ENCODE measurements at regions not wholly inside any gene's neighbourhood (a gene's known extent, or its start where the extent isn't known, plus 50 kb on each side); places are given as distances from the start of the nearest gene placed in this dataset.

DNA sequence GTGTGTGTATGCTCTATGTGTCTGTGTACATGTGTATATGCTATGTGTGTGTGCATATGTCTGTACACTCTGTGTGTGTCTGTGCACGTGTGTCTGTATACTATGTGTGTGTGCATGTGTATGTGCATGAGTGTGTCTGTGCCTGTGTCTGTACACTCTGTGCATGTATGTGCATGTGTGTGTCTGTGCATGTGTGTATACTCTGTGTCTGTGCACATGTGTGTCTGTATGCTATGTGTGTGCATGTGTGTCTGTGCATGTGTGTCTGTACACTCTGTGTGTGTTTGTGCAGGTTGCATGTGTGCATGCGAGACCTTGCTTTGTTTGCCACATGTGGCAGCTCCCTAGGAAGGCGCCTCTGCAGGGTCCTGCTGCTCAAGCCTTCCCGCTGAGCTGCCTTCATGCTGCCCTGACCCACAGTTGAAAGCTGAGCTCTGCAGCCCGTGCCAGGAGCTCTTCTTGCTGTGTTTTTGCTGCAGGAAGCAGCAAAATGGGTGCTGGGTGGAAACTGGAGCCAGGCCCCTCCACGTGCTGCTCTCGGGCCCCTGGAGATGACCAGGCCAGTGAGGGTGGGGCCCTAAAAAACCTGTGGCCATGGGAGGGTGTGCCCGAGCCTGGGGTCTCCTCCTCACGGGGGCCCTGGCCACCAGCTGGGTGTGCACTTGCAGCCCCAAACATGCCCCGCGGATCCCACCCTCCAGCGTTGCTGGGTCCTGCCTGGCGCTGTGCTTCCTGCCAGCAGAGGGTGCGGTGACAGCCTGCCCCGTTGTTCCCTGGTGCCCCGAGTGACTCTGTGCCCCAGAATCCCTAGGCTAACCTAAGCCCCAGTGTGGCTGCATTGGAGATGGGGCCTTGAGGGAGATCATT is 109.1 kb downstream of the DACT2 start:
- no peak for DNase-seq

DNA sequence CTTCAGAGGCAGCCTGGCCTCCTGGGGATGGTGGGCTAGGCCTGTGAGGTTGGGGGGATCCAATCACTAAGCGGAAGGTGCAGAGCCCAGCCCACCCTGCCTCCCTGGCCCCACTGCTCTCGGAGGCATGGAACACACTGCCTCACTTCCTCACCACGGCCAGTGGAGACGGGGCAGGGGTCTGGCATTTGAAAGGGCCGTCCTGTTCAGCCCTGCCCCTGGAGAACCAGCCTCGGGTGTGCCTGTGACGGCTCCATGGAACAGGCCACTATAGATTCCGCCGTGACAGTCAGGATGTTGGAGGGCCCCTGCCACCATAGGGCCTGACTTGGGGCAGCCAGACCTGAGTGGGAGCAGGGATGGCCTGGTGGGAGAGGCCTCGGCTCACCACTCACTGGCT is 110.2 kb downstream of the DACT2 start:
- DNase-seq: no peak

DNA sequence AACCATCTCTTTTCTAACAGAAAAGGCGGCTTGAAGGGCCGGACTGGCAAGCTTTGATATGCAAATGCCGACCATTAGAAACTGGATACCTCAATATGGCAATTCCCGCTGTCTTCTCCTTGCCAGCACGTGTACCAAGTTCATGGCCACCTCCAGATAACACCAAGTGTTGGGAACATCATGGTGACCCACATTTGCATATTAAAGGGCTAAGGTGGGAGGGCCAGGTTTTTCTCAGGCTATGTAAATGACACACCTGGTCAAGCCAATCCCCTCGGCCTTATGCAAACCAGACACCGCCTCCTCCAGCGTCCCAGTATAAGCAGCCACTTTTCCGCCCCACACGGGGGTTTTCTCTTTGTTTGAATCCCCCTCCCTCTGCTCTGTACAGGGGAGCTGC is 110.7 kb downstream of the DACT2 start:
- DNase-seq: no peak

DNA sequence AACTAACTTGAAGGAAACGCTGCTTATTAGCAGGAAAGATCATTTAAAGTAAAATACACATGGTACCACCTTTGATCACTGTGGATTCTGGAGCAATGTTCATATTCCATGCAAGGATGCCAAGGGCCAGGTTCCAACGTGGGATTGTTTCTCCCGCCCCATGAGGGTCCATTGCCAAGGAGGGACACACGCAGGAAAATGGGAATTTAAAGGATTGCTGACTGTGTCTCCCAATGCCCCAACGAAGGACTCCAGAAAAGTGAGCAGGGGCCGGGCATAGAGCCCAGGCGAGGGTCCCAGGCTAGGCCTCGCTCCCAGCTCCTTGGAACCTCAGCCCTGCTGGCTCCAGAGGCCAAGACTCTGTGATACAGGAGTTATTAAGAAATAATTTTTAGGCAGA is 111.2 kb downstream of the DACT2 start:
- no peak for DNase-seq

DNA sequence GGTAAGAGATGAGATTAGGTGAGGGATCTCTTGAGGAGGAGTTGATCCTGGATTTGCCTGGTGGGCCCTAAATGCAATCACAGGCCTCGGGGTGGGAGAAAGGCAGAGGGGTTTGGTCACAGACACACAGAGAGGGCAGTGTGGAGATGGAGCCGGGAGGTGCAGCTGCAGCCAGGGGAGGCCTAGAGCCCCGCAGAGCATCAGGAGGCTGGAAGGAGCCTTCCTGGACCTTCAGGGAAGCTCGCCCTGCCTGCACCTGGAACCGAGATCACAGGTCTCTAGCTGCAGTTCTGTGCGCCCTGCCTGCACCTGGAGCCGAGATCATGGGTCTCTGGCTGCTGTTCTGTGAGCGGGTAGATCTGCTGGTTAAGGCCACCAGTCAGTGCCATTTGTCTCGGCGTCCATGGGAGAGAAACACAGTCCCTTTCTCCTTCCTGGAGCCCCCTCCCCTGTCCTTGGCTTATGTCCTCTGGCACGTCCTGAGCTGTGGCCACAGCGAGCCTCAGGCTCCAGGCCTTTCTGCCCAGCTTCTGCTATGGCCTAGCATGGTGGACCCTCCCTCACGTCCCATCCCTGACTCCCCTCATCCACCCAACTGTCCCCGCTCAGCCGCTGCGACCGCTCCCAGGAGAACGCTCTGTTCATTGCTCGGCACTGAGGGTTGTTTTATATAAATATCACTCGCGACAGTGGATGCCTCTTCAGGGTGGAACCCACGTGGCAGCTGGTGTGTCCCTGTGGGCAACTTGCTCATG is 112.0 kb downstream of the DACT2 start:
- no peak for DNase-seq

DNA sequence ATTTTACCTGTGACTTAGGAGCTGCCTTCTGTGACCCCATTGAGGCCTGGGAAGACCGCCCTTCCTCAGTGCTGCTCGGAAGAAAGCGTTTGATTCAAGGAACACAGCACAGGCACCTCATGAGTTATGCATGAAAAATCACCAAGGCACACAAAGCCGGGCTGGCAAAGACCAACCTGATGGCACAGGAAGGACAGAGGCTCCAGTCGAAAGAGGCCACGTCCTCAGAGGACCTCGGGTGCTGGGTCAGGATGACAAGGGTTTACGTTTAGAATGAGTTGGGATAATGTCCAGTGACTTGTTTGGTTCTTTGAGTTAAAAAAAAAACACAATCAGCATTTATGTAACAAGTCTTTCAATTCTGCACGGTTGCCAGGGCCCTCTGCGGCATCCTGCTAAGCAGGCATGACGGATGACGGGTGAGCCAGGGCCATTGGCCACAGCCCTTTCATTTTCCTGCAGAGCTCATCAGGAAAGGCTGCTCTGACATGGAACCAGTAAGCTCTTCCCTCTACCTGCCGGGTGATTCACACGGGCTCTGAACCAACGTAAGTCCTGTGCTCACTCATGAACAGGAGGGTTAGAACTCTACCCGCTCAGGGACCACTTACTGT is 112.8 kb downstream of the DACT2 start:
- DNase-seq: no peak

DNA sequence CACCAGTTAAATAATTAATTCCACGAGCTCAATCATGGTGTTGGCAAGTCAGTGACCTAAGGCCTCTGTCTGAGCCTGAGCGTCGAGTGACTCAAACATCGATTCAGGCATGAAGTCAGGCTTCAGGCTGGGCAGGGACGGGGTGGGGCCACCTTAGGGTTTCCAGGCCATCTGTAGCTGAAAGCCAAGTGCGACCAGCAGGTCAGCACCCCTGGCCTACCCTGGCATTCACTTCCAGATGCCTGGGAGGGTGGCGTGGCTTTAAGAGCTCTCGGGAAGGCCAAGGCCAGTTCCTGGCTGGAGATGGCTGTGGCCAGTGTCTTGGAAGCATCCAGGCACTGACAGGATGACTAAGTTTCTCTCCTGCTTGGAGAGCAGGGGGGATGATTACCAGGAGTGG is 113.4 kb downstream of the DACT2 start:
- no peak for DNase-seq

DNA sequence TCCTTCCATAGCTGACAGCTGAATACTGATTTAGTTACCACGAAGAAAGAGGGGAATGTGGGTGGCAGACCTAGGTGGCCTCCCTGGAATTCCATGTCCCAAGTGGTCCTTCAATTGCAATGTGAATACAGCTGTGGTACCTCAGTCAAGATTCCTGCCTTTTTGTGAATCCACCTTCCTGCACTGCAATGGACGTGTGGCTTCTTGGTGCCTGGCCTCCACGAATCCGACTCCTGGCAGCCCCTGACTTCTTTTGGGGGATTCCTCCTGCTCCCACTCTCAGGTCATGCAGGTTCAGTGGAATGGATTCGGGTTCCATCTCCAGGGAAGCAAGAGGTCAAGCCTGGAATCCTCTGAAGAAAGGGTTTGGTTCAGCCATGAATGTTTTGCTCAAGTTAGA is 117.8 kb downstream of the DACT2 start:
- DNase-seq: no peak

DNA sequence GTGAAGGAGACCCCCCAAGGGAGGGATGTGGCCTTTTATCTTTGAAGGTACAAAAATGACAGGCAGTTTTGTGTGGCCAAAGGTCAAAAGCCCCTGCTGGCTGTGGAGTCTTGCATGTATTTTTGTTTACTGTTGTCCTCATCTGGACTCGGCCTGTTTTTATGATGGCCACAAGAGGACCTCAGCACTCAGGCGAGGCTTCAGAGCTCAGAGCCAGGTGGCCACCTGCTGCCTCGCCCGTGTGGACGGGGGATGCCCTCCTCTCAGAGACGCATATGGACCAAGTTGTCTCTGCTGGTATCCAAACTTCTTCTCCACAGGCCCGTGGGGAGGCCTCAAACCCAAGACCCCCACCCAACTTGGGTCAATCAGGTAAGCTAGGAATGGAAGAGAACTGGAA is 118.2 kb downstream of the DACT2 start:
- DNase-seq: no peak

DNA sequence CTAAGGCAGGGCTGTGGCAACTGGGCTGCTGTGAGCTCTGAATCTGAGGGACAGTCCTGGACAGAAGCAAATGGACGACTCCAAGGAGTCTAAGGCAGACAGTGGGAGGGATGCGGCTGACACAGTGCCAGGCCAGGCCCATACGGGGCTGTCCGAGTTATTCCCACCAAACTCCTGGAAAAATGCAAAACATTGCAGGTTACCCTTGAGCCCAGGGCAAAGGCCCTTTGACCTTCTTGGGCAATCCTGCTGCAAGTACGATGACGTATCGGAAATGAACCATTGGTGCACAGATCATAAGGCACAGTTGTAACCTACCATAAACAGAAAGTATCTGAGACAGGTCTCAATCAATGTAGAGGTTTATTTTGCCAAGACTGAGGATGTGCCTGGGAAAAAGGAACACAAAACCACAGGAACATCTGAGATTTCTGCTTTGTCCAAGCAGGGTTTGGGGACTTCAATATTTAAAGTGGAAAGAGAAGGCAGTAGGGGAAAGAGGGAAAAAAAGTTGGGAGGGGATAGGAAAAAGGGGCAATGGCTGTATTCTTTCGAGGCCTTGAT is 118.9 kb downstream of the DACT2 start:
- DNase-seq: no peak

DNA sequence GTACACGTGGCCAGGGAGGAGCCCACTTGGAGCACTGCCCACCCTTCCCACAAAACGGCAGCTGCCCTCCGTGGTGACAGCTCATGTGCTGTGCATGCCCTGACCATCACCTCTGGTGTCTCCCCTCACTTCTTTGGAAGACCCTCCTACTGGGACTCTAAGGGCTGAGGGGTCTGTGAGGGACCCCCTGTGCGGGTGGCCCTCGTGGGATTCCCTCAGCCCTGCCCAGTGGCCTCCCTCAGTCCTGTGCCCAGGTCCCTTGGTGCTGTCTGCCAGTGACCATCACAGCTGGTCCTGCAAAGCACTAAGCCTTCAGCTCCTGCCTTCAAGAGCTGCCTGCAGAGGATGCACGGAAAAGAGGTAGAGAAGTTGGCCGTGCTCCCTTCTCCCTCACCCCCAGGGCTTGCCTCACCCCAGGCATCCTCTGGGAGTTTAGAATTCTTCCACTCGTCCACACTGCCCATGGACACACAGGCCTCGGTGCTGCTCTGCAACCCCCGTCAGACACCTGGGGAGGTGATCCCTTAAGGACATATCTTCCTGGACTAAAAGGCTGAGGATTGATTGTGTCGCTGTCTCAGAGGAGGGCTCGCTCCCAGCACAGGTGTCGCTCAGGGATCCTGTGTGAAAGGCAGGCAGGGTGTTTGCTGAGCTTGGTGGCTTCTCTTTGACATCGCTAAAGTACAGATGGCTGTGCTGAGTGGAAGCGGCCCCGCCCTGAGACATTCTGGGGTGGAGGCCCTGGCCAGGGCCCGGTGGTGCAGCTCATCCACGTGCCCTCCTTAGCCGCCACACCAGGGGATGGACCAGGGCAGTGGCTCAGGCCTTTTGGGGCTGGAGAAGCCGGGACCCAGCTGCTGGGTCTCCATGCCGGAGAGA is 119.5 kb upstream of the FRMD1 start:
- DNase-seq: no peak

DNA sequence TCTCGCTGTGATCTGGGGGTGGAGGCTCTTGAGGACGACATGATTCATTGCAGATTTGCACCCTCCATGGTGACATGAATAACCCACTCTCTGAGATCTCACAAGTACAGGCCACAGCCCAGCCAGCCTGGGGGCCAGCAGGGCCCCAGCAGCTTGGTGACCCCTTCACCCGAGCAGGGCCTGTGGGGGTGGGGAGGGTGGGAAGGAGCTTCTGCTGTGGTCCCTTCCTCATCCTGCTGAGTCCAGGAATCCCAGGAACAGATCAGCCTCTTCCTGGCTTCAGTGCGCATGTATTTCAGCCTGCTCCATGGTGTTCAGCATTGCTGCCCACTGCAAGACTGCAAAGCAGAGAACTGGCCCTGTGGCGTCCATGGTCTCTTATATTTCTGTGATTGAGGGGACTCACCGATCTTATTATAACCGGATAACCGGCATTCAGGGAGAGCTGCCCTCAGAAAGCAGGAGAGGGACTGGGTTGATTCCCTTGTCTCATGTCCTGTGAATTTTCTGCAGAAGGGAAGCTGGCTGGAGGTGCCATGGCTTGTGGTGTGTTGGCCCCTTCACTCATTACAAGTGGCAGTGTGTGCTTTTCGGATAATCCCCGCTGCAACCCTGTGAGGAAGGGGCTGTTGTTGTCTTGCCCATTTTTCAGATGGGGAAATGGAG is 118.8 kb upstream of the FRMD1 start:
- DNase-seq: no peak

DNA sequence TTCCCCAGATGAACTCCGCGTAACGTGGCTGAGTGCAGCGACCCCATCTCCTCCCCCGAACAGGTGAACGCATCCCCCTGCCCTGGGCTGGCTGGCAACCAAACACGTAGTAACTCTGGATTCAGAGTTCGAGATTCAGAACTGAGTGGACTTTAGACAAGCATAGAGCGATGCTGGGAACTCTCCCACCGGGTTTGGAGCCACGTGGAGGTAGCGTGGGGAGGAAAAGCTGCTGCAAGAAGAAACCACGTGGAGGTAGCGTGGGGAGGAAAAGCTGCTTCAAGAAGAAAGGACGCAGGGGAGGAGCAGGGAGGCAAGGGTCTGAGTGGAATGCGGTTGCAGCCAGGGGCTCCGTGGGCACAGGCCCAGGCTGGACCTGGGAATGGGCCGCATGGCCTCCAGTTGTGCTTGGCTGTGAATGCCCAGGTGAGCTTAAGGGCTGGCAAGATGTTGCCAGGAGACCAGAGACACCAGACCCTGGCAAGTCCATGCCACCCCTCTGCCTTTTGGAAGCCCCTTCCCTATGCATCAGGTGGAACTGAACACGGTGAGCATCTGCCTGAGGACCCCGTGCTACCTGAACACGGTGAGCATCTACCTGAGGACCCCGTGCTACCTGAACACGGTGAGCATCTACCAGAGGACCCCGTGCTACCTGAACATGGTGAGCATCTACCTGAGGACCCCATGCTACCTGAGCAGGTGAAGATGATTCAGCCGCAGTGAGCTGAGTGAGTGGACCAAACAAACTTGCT is 118.0 kb upstream of the FRMD1 start:
- DNase-seq: no peak

DNA sequence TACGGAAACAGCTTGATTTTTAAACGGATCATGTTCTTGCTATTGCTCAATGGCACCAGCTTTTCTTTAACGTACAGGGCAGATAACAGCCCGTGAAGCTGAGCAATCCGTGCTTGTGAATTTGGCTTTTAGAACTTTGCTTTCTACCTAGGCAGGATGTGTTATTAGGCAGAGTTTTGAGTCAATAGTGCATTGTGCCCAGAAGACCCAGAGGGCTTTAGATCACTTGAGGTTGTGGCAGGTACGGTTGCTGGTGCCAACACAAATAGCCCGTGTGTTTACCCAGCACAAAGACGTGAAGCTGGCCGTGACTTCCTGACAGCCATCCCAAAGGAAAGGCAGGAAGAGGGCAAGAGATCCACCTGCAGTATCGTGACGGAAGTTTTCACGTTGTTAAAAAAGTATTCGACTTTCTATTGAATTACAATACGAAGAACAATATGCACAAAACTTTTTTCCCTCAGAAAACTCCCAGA is 117.4 kb upstream of the FRMD1 start:
- no peak for DNase-seq

DNA sequence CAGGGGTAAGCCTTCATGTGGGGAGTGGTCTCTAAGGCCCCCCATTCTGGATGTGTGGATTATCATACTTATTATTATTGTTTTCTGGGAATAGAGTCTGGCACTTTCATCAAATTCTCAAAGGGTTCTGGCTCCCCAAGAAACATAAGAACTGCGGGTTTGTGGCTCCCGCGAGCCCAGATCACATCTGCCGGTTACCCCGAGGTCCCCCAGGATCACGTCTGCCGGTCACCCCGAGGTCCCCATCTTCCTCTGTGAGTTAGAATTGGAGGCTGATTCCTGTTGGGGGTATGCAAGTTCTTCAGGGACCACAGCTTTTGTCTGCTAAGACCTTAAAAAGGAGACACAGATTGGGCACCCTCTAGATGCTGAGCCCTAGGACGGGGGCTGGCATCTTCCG is 116.7 kb upstream of the FRMD1 start:
- DNase-seq: no peak

DNA sequence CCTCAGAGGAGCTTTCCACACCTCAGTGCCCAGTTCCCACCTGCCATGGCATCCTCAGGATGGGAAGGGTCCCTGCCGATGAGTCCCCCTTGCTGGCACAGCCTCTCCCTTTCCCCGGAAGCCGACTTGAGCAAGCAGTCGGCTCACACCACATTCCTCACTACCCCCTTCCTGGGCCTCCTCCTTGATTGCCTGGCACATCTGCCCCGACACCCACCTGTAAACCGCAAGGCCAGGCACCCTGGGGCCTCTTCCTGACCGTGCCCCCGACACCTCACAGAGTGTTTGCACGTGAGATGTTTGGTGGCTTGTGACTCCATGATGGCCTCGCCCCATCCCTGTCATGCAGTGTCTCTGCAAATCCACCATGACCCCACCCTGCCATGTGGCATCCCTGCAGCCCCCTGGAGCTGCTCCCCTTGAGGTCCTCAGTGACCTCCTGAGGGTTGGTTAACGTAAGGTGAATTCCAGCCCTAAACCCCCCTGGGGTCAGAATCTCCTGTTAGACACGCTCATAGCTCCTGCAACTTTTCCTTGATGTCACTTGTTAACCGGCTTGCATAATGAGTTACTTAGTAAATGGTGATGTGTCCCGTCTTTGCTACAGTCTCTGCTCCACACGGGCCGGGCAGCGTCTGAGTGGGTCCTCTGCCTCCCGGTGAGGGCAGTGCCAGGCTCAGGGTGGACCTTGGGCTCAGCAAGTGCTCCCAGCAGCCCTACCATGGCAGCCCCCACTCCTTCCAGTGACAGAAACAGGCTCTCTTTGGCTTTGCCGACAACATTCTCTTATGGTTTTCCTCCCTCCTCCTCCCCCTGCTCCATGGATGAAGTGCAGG is 115.9 kb upstream of the FRMD1 start:
- no peak for DNase-seq

DNA sequence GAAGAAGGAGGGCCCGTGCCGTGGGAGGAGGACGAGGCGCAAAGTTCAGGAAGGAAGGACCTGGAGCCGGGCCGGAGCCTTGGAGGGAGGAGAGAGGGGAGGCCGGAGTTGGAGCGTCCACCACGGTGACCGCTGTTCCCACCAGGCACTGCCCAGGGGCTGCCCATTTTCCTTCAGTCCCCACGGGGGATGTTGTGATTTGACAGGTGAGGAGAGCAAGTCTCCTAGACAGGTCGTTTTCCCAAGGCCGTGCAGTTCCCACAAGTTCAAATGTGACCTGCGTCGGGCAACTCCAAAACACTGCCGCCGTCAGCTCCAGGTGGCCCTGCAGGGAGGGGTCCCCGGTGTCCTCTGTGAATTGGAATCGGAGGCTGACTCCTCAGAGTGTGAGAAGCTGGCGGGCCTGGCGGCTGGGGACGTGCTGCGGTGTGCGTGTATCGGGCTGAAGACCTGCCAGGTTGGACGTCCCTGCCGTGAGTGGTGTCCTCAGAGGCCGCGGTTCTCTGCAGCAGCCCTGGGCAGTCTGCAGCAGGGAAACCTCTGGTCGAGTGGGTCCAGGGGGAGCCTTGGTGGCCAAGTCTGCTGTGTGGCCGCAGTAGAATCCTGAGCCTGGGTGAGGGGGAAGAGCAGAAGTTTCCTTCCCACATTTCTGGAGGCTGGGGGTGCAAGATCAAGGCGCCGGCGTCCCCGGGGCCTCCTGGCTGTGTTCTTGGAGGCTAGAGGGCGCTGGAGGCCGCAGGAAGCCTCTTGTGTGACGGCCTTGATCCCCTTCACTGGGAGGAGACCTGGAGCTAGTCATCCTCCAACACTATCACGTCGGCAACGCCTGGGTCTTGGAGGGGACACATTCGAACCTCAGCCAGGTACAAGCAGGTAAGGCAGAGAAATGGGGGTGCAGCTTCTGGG is 115.1 kb upstream of the FRMD1 start:
- no peak for DNase-seq

DNA sequence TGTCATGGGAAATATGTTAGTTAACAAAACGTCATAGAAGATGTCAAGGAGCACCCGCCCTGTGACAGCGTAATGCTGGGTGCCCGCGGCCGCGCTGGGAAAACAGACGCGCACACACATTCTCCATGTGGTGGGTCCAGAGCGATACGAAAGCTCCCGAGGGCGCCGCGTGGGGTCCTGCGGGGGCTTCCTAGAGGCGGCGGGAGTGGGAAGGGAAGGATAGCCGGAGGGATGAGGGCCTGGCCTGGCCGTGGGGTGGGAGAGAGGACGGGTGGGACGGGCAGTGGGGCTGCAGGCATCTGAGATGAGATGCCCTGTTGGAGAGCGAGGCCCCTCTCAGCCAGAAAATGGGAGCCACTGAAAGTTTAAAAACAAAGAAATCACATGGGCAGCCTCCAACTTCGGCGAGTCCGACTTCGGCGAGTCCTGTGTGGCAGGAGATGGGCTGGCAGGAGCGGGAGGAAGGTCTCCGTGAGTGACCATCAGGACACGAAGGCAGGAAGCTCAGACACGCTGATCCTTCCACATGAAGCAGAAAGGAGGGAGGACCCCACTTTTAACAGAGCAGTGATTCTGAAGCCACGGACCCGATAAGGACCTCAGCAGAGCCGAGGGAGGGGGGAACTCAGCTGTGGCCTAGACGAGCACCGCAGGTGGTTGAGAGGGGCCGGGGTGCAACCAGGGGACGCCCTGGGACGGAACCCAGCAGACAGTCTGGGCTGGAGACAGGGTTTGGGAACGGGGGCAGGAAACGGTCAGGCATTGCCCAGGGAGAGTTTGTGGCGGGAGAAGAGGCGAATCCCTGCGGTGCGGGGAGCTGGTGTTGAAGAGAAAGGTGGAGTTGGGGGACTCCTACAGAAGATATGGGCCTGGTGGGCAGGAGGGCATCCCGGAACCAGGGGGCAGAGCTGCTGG is 114.1 kb upstream of the FRMD1 start:
- DNase-seq: no peak
